AG09309 (cell line): ENCODE measurements at regions not wholly inside any gene's neighbourhood (a gene's known extent, or its start where the extent isn't known, plus 50 kb on each side); places are given as distances from the start of the nearest gene placed in this dataset.

Experiments used
- DNase-seq: peaks from one replicate; pipeline ENCODE4 v3.0.0-alpha.2; 2010; ENCODE audit warnings: low read depth
- H3K4me3 ChIP-seq: 2 replicates; pipeline ENCODE4 v1.5.1; 2011; ENCODE audit warnings: mild to moderate bottlenecking, low read depth, low read length, moderate library complexity; ENCODE audit not compliant: control insufficient read depth
- CTCF ChIP-seq: IDR thresholded peaks from 2 replicates; pipeline ENCODE4 v1.5.1; 2011; ENCODE audit warnings: mild to moderate bottlenecking, low read depth, low read length, inconsistent platforms; ENCODE audit not compliant: insufficient read depth, control insufficient read depth; ENCODE audit errors: missing control alignments

- no peak for DNase-seq
- TF ChIP-seq CTCF: no peak
- no peak overlapping the region for H3K4me3 ChIP-seq
Measured at GRCh38 chr15:88717382-88718031, 78.7 kb downstream of the ISG20 start.

GRCh38 chr15:88718731-88719130, 79.9 kb downstream of the ISG20 start:
- DNase-seq: no peak
- TF ChIP-seq CTCF: no peak
- H3K4me3 ChIP-seq: no peak overlapping the region

GRCh38 chr15:88719654-88720053, 80.8 kb downstream of the ISG20 start:
- no peak for TF ChIP-seq CTCF
- no peak for DNase-seq

GRCh38 chr15:88725305-88726210, 77.7 kb upstream of the ACAN start:
- DNase-seq: no peak
- no peak overlapping the region for H3K4me3 ChIP-seq
- no peak for TF ChIP-seq CTCF

More at GRCh38 chr15:88719654-88720053, 80.8 kb downstream of the ISG20 start:
- no peak overlapping the region for H3K4me3 ChIP-seq

- no peak for TF ChIP-seq CTCF
- no peak for DNase-seq
- no peak overlapping the region for H3K4me3 ChIP-seq
Measured at GRCh38 chr15:88727439-88727838, 75.8 kb upstream of the ACAN start.

- DNase-seq: no peak
- no peak overlapping the region for H3K4me3 ChIP-seq
- no peak for TF ChIP-seq CTCF
Measured at GRCh38 chr15:88729581-88729980, 73.7 kb upstream of the ACAN start.
